GM19240 (cell line): ENCODE measurements at regions not wholly inside any gene's neighbourhood (a gene's known extent, or its start where the extent isn't known, plus 50 kb on each side); places are given as distances from the start of the nearest gene placed in this dataset.

Source experiments
- DNase-seq: peaks from one replicate; pipeline ENCODE4 v3.0.0; 2011; ENCODE audit warnings: low spot score; ENCODE audit not compliant: insufficient read length

DNA sequence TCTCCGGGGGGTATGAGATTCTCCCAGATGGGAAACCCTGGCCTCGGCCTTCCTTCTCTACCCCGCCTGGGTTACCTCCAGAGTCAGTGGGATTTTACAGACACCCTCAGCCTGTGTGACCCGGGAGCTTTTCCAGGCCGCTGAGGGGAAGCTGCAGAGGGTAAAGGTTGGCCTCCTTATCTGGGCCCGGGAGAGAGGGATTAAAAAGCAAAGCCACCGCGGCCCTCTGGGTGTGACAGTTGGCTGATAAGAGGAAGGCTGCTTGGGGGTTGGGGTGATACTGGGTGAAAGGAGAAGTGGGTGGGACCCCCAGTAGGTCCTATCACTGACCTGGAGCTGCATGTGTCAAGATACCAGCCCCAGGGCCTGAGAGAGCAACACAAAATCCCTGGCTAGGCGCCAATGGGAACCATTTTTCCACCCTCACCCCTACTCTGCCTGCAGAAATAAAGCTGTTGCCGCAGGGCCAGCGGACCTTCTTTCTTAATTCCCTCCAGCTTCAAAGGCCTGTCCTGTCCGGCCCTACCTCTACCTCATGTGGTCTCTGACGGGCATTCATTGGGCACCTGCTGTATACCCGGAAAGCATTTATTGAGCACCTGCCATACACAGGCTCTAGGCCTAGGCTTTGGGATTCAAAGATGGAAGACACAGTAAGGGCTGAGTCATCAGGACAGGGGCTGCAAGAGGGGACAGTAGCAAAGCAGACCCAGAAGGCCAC lies 77.6 kb upstream of the GSE1 start:
- DNase-seq, result no peak

- no peak for DNase-seq
Measured at GRCh38 chr16:85536073-85536410, 77.1 kb upstream of the GSE1 start.

- no peak for DNase-seq
Measured at GRCh38 chr16:85536411-85537330, 76.5 kb upstream of the GSE1 start.

- no peak for DNase-seq
Measured at GRCh38 chr16:85537331-85537788, 75.8 kb upstream of the GSE1 start.

DNA sequence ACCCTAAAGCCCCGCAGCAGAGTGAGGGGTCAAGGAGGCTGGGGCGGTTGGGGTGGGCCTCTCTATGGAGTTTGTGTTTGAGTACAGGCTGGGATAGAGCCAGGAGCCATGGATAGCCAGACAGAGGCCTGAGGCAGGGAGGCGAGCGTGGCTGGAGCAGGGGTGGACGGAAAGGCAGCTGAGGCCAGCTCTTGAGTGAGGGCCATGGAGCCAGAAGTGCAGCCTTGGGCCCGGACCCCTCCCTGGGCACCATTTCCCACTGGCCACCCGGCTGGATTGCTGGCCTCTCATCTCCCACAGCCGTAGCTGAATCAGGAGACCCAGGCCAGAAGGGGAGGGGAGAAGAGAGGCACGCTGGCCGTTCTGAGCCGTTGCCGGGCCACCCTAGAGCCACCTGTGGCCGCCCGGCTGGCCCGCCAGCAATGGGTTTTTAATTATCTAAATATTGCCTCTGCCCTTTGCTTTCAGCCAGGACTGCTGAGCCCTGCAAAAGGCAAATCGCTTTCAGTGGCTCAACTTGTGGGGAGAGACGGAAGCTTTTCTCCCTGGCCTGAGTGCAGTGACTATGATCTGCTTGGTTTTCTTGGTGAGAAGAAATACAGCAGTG lies 75.2 kb upstream of the GSE1 start:
- DNase-seq, result no peak

DNA sequence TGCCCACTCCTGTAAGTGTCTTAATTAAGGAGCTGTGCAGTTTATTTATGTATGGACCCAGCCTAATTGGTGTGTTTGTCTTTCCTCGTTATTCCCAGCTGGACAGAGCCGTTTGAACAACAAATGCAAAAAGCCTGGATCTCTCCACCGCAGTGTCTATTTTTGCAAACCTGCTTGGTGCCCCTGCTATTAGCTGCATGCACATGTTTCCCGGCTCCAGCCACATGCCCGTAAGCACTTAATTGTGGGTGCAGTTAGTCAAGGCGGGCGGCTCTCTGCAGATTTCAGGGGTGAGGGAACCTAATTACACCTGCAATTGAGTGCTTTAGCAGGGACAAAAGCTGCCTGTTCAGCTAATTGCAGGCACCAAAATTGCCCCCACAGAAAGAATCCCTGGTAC lies 74.0 kb upstream of the GSE1 start:
- no peak for DNase-seq

GRCh38 chr16:85539629-85540291 lies 73.4 kb upstream of the GSE1 start:
- no peak for DNase-seq

DNA sequence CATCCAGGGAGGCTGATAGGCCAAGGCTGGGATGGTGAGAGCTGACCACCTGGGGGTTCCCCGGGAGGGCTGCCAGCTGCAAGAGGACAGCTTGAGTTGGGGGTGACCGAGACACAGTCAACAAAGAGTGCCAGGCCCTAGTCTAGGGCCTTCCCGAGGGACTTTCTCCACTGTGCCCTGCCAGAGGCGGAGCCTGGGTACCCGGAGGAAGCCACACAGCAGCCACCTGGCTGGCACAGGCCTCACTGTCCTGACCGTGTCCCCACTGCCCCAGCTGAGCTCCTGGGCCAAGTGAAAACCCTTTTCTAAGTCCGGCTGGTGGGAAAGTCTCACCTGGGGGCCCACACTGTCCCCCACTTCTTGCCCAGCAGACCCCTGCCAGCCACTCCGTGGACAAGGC lies 71.9 kb upstream of the GSE1 start:
- no peak for DNase-seq

- DNase-seq, result no peak
Measured at GRCh38 chr16:85541619-85541979, 71.5 kb upstream of the GSE1 start.

DNA sequence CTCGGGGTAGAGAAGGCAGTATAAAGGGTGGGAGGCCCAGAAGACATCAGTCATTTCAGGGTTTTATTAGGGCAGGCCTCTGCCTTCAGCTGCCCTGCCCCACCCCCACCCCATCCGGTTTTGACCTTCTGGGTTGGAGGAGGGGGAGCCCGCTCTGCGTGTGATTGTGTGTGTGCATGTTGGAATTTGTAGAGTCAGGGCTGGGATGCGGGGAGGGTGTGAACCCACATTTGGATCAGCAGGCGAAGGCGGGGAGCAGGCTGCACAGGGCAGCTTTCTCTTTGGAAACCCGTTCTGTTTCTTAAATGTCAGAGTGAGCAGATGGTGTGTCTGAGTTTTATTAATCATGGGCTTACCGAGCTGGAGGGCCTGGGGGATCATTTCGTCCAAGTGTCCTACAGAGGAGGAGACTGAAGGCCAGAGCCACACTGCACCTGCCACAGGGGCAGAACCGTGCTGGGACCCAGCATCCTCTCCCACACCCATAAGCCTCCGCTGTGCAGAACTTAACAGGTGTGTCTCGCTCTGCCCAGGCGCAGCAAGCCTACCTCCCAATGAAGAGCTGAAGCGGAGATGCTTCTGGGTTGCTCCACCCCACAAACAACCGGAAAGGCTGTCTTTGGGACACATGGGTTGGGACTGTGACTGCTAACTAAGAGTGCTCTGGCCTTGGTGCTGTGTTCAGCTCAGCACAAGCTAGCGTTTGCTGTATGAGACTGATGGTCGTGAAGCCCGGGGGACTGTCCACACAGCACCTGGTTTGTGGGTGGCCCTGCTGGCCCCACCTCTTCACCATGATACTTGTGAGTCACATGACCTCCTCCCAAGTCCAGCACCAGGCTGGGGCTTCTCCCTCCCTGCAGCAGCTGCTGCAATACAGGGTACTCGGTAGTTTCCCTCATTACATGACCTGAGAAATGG lies 70.9 kb upstream of the GSE1 start:
- DNase-seq, result no peak

GRCh38 chr16:85543536-85543935 lies 69.6 kb upstream of the GSE1 start:
- no peak for DNase-seq

- DNase-seq, result no peak
Measured at GRCh38 chr16:85544016-85544415, 69.1 kb upstream of the GSE1 start.

- no peak for DNase-seq
Measured at GRCh38 chr16:85544668-85545067, 68.5 kb upstream of the GSE1 start.

GRCh38 chr16:85545227-85545818 lies 67.8 kb upstream of the GSE1 start:
- no peak for DNase-seq

- DNase-seq, result no peak
Measured at GRCh38 chr16:85546585-85547447, 66.3 kb upstream of the GSE1 start.

GRCh38 chr16:85548375-85548774 lies 64.7 kb upstream of the GSE1 start:
- no peak for DNase-seq

- no peak for DNase-seq
Measured at GRCh38 chr16:85549766-85550421, 63.2 kb upstream of the GSE1 start.

DNA sequence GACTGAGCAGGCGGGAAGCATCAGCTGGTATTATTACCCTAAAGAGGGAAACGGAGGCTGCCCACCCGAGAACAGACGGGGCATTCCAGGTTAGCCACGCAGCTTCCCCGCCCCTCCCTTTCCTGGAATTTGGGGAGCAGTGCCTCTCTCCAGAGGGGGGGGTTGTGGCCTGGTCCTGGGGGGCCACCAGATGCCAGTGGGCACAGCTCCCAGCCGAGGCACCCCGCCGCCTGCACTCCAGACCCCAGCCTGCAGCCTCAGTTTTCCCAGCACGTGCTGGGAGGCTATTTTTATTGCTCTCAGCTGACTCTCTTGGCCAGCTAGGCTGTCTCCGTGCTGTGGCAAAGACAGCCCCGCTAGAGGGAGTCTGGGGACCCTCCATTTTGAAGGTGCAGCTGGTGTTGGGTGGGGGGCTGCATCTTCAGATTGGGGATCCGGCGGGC lies 62.7 kb upstream of the GSE1 start:
- no peak for DNase-seq
